8988T (cell line): ENCODE measurements at regions not wholly inside any gene's neighbourhood (a gene's known extent, or its start where the extent isn't known, plus 50 kb on each side); places are given as distances from the start of the nearest gene placed in this dataset.
A peak's percentile ranks its signal among the peaks of the same experiment; 100 is the strongest.

Source experiments
- DNase-seq: peaks from one replicate; pipeline ENCODE4 v3.0.0; 2011

DNA sequence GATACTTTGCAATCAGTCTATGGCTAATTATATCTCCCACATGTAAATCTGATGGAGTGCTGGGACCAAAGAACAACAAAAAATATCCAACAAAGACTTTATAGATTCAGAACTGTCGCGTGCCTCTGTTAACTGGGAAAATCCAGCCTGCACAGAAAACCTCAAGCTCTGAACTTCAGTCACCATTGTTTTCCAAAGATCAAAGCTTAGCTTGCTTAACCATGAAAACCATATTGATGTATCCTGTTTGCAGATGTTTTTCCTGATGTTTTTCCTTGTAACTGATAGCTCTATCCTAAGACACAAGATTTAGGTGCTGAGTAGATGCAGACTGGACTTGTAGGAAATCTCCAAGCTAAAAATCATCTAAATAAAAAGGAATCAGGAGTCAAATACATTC lies 163.7 kb downstream of the GXYLT1 start:
- no peak for DNase-seq

DNA sequence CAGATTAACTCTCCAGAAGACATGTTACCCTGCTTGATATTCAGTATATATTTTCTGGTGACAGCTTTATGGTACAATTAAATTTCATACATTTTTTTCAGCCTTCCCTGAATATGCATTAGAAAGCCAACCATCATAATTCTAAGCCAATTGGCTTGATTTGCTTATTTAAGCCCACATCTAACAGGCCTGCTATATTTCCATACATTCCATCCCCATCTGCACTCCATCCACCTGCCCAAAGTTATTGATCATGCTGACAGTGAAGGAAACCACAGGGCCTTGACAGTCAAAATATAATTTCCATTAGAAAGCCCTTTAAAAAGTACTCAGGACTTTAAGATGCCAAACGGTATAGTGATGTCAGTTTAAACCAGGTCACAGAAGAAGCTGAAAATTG lies 164.3 kb downstream of the GXYLT1 start:
- no peak for DNase-seq

DNA sequence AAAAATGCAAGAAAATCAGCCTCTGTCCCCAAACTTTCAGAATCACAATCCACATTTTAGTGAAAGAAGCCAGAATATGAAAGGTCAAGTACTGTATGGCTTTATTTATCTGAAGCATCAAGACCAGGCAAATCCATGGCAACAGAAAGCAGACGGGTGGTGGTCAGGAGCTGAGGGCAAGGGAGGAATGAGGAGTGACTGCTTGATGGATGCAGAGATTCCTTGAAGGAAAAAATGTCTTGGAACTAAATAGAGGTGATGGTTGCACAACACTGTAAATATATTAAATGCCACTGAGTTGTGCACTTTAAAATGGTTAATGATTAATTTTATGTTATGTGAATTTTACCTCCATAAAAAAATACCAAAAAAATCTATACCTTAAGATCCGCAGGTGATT lies 165.1 kb downstream of the GXYLT1 start:
- no peak for DNase-seq

DNA sequence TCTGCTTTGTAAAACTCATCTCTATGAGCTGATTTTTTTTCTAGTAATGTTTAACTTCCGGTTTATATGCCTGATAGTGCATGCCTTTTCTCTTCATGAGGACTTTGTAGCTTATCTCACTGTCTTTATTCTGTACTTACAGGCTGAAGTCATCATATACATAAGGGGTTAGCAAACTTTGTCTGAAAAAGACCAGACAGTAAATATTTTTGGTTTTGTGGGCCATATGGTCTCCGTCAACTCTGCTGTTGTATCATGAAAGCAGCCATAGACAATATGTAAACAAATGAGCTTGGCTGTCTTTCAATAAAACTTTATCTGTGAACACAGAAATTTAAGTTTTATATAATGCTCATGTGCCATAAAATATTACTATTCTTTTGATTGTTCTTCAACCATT lies 172.1 kb downstream of the GXYLT1 start:
- DNase-seq = no peak

DNA sequence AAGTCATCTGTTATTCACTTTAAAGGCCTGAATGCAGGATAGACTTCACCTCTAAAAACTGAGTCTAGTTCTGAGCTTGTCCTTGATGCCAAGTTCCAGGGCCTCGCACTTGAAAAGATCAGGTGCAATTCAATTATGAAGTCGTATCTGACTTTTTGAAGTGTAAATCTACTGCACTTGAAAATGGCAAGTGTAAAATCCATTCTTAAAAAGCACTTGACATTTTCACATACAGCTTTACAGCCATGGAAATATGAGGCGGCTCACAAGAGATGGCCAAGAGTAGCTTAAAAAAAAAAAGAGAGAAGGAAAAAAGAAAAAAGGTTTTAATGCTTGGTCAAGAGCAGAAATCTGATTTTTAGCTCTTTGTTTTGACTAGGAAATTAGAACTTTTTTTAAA lies 172.5 kb downstream of the GXYLT1 start:
- no peak for DNase-seq

DNA sequence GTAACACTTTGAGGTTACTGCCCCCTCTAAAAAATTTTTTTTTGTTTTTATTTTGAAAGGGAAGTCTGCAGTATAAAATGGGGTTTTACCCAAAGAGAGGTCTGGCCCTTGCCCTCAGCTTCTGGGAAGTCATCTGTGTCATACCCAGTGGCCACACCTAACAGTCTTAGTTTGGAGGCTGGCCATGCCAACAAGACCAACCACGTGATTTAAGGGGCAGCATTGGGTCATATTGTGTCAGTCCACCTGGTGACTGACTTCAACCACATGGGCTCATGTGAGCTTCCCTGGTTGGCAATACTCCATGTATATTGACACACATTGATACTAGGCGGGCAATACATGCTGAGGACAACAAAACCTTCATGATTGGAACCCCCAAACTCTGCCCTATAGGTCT lies 173.9 kb downstream of the GXYLT1 start:
- DNase-seq = no peak

DNA sequence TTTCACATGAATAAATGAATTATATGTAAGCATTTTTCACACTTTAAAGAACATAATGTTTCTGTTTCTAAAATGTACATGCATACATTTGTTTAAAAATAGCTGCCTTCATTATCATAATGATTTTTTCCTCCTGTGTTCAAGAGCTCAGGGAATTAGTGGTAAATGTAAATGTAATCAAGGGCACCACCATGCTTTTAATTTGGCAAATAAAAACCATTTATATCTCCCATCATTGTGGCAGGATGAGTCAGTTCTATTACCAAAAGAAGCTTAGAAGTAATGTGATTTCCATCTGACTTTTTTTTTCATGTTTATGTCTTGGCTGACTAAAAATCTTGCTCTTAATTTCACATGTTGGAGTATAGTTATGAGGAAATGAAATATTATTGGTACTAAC lies 176.1 kb downstream of the GXYLT1 start:
- no peak for DNase-seq

DNA sequence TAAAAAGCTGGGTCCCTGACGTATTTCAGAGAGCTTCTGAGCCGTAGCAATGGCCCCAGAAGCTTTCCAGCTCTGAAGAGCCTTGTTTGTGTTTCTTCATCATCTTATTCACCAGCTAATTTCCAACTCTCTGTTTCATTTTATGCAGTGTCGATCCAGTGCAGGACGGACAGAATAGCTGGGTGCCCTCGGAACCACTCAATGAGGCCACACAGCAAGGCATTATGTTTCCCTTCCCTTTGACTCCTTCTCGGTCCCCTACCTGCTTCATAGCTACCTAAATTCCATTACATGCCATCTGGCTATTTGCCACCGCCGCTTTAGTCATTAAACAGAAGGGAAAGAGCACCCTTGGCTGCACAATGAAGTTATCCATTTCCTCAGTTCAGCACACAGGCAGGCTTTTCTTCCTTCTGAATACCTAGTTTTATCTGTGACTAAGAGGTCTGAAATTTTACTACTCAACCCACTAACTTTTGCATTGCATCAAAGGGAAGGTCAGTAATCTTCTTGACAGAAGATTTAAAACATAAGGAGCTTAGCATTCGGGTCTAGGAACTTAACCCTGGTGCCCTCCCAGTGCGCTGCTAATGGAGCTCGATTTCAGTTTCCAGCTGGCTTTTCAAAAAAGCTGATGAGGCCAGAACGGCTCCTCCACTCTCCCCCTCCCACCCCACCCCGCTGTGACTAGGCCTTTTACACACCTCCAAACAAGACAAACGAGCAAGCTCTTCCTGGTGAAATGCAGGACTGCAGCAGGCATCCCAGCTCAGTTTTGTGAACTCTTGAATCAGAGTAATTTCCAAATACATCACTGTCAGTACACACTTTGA lies 176.8 kb downstream of the GXYLT1 start:
- DNase-seq = no peak

DNA sequence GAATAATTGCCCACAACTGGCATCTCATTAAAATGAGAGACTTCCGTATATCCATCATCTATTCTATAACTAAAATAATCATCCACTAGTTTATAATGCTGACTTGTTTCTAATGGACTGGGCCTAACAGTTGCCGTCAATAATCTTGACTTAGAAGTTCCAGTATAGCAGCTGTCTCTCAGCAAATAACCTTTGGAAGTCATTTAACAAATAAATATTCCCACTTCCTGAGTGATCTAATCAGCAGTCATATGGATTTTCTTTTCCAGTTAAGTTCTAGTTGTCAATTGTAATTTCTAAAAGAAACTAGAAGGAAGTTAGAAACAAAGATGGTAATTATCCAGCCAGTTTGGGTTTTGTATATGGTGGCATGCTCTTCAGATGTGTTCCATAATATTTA lies 177.8 kb downstream of the GXYLT1 start:
- no peak for DNase-seq

DNA sequence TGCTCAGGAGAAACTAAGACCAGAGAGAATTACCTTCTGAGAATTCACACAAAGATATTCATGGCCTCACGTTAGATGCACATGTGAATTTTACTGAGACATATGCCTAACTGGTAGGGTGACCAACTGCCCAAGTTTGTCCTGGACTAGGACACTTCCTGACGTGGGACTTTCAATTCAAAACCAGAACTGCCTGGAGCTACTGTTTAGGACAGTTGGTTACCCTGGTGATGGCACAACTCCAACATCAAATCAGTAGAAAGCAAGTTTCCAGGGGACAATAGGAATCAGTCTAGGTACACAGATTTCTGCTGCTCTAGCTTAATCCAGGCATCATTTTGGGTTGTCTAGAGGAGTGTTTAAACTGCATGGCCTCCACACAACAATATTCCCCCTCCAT lies 178.7 kb downstream of the GXYLT1 start:
- DNase-seq = no peak

DNA sequence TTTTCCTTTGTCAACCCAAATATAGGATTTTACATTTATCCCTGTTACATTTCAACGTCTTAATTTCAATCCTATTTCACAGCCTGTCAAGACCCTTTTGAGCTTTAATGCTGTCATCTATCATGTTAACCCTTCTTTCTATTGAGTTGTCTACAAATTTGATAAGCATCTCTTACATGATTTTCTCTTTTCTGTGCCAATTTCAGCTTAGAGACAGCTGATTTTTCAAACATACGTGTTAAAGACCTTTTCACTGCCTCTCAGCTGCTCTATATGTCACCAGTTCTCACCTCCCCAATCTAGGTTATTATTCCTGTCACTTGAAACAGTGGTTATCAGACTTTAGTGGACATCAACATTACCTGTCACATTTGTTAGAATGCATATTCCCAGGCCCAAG lies 181.3 kb downstream of the GXYLT1 start:
- DNase-seq = no peak

DNA sequence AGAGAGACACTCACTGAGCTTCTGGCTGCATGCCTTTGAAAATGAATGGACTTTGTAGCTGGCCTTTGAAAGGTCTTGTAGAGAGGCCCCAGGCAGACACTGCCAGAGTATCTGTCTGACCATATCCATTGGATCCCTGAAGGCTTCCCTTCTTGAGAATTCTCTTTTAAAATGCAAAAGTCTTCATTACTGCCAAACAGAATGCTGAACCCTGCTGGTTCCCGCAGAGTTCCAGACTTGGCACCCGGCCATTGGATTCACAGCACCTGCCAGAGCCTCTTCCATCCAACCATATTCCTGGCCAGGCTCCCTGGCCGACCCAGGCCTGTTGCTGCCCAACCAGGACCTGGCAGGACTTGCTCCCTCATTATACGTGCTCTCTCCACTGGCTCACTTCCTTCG lies 182.5 kb downstream of the GXYLT1 start:
- no peak for DNase-seq

DNA sequence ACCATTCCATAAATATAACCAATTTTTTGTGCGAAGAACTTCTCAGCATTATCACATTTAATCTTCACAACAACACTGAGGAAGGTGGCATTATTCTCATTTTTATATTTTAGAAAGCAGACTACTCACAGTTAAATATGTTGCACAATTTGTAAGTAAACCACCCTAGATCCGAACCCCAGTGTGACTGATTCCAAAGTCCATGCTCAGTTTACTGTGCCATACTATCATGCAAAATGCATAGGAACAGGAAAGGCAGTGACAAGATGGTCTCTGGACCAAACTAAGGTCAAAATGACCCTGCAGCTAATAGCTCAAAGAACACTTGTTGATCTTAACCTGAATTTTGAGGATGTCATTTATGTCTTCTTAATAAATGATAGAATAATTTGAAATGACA lies 185.4 kb downstream of the GXYLT1 start:
- no peak for DNase-seq

DNA sequence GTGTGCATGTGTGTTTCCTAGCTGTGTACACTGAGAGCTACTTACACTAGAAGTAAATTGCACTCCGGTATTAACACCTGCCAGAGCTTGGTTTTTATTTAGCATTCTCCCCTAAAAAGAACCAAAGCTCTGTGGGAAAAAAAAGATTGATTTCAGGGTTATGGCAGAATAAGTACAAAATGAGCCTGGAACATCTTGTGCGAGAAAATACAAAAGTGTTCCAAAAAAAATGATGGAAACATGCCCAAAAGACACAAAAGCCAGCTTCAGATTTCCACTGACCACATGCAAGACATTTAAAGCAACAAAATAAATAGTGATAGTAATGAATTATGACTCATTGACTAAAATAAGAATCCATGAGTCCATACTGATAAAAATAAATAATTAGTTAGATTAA lies 188.3 kb downstream of the GXYLT1 start:
- DNase-seq = no peak

DNA sequence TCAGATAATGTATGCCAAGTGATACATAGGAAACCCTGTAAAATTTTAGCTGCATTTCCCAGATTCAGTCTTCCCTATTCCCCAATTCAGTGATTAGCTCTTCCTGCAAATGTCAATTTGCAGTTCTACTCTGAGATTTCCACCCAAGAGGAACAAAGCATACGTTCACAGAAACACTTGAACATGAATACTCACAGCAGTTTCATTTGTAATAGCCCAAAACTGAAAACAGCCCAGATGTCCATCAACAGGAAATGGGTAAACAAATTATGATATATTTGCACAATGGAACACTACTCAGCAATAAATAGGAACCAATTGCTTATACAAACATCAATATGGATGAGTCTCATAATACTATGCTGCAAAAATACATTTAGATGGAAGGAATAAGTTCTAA lies 194.2 kb downstream of the GXYLT1 start:
- DNase-seq = no peak

DNA sequence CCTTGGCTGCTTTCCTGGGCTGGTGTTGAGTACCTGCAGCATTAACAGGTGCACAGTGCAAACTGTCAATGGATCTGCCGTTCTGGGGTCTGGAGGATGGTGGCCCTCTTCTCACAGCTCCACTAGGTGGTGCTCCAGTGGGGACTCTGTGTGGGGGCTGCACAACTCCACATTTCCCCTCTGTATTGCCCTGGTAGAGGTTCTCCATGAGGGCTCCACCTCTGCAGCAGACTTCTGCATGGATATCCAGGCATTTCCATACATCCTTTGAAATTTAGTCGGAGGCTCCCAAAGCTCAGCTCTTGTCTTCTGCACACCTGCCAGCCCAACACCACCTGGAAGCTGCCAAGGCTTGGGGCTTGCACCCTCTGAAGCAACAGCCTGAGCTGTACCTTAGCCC lies 198.6 kb downstream of the GXYLT1 start:
- no peak for DNase-seq

DNA sequence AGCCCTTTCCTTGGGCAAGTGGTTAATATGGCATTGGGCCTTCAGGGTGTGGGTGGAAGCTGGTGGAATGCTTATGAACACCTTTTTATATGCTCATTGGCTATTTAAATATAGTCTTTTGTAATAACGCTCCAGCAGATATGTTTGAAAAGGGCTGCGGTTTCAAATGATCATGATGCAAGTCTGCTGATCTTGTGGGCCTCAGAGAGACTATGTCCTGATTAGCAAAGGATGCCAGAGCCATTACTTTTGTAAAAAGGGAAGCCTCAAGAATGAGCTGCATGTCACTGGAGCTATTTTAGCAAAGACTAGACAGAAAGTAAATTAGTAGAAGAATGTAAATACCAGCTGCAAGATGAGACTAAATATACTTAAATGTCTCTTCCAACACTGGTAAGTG lies 200.5 kb downstream of the GXYLT1 start:
- DNase-seq = no peak

DNA sequence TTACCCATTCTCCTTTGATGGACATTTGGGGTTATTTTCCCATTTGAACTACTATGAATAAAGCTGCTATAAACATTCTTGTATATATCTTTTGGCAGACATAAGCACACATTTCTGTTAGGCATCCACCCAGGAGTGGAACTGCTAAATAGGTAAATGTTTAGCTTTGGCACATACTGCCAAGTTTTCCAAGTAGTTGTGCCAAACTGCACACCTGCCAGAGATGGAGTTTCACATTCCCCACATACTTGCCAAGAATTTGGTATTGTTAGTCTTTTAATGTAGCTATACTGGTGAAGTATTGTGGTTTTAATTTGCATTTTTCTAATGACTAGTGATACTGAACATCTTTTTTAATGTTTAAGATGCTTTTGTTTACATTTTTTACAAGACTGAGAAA lies 201.0 kb downstream of the GXYLT1 start:
- no peak for DNase-seq

DNA sequence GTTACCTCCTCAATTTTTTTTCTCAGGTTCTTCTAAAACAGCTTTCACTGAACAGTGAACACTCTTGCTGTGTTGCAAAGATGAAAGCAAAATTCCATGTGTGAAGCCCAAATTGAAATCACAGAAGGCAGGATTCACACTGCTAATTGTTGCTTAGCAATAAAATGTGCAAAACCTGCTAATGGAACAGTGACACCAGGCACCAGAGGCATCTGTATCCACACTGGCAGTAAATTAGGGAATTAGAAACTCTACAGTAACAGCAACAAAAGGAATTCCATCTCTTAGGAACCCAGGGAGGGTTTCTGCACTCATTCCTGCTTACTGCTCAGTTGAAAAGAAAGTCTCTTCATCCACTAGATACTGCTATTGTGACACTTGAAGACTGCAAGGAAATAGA lies 202.3 kb downstream of the GXYLT1 start:
- DNase-seq = no peak

DNA sequence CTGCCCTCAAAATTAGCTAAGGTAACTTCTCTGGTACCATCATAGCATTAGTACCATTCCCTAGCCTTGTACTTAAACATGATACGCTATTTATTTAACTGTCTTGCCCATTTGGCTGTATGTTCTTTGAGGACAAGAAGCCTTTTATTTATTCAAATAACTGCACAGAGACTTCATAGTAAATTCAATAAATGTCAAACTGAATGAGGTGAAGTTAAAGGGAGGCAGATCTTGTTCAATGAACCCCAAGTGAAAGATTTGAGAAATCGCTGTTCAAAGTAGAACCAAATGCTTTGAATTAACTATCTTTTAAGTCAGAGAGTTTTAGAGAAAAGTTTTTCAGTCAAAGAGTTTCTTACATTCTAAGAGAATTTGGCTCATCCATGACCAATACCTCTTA lies 203.6 kb downstream of the GXYLT1 start:
- no peak for DNase-seq

DNA sequence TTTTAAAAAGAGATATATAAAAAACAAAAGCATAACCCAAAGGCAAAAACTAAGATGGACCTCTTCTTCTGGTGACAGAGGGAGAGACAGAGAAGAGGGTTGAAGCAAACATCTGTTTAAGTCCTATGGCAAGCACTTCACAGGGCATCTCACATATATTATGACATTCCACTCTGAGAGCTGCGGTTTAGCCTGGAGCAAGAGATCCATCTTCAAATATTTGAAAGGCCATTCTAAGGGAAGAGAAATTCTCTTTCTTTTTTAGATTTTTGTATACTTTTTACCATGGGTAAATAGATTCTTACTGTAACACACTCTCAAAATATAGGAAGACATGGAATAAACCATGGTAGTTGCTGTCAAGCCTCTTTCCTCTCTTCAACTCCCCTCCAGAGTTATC lies 204.1 kb downstream of the GXYLT1 start:
- DNase-seq = no peak

DNA sequence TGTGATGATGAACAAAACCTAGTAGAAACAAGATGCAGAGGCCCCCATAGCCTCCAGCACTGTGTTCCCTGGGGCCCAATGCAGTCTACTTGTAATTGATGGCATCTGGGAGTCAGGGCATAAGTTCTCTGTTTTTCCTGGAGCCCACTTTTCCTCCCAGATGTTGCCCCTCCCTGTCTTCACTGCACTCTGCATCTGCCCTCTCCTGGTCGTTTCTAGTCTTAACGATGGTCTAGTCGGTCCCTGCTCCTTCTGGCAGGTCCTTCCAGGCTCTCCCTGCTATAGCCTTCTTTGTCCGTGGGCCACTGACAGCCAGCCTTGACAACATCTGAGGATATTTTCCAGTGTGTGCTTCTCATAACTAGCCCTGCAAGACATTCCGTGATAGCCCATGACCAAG lies 208.3 kb downstream of the GXYLT1 start:
- DNase-seq = no peak

DNA sequence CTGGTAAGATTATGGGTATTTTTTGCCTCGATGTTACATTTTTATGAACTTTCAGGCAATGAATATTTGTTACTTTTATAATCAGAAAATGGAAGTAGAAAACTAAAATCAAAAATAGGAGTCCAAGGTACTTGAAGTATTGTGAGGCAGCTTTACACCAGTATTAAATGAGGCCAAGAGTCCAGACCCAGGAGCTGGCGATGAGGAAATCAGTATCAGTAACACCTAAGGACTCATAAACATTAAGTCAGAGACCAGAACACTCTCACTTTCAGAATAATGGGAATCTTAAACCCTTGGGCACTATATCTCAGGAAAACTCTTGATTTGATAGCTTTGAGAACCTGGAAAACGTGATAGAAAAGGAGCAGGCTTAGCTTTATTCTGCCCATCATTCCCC lies 208.8 kb downstream of the GXYLT1 start:
- no peak for DNase-seq

DNA sequence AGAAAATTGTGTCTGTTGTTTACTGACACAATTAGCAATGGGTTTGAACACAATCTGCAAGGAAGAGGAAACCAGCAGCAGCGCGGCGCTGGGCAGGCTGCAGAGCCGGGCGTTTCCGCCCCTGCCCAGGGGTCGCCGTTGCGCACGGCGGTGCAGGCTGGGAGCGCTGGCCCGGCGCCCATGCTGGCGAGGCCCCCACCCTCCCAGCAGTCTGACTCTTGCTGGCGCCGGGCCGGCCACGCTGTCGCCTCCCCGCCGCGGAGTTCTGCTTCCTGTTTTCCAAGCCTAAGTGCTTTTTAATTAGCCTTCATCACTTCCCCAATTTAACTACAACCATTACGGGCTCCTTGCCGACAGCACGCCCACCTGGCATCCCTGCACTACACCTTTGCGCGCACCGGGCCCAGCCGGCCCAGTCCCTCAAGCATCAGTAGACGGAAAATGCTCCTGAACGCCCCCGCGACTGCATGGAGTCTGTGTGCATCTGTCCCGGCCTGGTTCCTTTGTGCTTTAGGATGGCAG lies 212.1 kb downstream of the GXYLT1 start:
- peak; percentile 31 for DNase-seq

DNA sequence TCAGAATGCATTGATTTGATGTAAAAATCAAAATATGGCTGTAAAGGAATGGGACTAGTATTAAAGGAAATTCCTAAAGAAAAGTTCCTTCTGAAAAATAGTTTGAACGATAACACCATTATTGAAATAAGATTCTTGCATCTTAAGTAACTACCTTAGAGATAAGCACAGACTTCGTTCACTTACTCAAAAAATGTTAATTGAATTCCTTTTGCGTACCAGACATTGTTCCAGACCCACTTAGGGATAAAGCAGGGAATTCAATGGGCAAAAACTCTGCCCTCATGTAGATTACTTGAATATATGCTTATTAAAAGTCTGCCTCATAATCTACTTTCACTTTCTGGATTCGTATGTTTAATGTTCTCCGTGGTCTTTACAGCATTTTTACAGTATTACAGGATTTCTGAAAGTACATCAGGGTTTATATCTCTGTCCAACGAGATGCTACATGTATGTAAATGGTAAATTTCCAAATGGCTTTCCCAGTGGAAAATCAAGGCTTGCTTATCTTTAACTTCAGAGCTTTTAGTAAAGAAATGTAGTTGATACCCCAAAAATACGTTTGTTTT lies 213.7 kb downstream of the GXYLT1 start:
- no peak for DNase-seq
